GM12801 (cell line): ENCODE measurements at regions not wholly inside any gene's neighbourhood (a gene's known extent, or its start where the extent isn't known, plus 50 kb on each side); places are given as distances from the start of the nearest gene placed in this dataset.

Experiments used
- TF ChIP-seq, protein P1 (sequence below): IDR thresholded peaks from one replicate; pipeline ENCODE4 v1.5.1; 2011; ENCODE audit warnings: control low read depth; ENCODE audit not compliant: insufficient read length; ENCODE audit errors: extremely low read depth

DNA sequence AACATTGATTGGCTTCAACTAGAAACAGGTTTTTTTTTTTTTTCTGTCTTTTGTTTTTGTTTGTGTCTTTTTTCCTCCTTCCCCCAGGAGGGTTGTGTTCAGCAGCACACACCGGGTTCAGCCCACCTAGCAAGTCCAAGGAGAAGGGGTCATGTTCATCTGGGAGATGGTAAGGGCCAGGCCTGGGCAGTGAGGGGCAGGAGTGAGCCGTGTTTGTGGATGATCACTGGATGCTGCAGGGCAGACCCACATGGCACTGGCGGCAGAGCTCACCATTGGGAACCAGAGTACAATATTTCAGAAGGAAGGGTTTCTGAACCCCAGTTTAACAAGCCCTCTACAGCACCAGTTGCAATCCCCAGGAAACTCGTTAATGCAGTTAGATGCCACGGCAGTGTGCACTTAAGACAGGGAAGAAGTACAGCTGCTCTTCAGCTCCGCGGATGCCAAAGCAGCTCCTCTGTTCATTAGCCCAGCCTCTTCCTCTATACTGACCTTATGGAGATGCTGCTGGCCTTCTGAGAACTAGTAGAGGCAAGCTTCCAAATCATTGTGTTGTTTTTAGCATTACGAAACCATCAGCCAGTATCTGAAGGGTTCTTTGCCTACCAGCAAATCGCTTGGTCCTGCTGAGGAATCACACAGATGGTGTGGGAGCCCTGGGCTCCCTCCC lies 508.2 kb upstream of the WWC1 start:
- TF ChIP-seq, protein P1, sequence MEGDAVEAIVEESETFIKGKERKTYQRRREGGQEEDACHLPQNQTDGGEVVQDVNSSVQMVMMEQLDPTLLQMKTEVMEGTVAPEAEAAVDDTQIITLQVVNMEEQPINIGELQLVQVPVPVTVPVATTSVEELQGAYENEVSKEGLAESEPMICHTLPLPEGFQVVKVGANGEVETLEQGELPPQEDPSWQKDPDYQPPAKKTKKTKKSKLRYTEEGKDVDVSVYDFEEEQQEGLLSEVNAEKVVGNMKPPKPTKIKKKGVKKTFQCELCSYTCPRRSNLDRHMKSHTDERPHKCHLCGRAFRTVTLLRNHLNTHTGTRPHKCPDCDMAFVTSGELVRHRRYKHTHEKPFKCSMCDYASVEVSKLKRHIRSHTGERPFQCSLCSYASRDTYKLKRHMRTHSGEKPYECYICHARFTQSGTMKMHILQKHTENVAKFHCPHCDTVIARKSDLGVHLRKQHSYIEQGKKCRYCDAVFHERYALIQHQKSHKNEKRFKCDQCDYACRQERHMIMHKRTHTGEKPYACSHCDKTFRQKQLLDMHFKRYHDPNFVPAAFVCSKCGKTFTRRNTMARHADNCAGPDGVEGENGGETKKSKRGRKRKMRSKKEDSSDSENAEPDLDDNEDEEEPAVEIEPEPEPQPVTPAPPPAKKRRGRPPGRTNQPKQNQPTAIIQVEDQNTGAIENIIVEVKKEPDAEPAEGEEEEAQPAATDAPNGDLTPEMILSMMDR, result no peak

DNA sequence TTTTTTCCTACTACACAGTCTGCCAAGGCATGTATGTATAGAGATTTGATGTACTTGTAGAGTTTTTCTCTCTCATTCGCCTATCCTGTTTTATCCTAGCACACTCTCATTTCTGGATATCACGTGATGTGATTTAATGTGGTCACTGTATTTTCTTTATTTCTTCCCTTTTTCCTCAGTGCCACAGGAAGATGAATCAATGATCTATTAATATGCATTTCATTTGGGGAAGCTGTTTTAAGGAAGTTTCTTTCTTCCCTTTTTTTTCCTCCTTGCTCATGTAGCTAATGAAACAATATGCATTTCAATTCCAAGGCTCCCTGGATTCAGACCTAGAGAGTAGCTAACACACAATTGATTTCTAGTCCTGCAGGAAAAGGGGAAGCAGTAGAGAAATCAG lies 506.3 kb upstream of the WWC1 start:
- TF ChIP-seq, protein P1, result no peak

DNA sequence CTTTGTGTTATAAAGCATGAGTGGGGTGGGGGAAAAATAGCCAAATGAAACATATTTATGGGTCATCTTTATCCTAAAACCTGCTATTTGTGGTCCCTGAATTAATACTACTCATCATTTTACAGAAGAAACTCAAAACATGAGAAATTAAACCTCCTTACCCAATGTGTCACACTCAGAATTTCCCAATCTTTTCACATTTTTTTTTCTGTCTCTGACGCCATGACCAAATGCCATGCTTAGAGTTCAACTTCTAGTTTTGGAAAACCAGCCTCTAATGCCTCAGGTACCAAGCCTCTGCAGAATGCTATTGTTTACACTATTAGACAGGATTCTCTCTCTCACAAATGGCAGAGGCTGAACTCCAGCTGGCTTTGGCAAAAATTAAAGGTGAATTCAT lies 505.5 kb upstream of the WWC1 start:
- TF ChIP-seq, protein P1, result no peak

DNA sequence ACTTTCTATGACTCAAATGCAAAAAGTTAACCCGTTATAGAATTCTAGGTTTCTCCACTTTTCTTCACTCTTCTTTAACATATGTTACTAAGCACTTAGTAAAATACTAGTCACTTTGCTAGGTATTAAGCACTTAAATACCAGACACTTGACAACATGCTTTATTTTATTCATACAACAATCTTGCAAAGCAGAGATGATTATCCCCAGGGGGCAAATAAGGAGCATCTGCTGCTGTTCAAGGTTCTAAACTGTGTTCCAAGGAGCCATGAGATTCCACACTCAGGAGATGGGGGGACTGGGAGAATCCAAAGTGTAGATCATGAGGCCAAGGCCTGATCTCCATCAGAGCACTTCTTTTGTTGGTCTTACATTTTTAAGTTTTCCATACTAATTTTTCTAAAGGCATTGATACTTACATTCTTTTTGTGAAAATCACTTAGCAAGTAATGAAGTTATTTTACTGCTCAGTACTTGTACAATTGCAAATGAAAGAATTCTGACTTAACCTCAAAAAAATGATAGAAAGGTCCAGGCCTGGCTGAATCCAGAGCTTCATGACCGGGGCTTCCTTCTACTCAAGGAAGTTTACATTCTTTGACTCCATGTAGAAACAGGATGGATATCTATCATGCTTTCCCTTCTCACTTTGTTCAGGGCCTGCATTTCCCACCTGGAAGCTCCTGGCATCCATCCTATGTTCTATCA lies 504.4 kb upstream of the WWC1 start:
- TF ChIP-seq, protein P1, result no peak

GRCh38 chr5:167790045-167790444 lies 501.4 kb upstream of the WWC1 start:
- TF ChIP-seq, protein P1, result no peak

DNA sequence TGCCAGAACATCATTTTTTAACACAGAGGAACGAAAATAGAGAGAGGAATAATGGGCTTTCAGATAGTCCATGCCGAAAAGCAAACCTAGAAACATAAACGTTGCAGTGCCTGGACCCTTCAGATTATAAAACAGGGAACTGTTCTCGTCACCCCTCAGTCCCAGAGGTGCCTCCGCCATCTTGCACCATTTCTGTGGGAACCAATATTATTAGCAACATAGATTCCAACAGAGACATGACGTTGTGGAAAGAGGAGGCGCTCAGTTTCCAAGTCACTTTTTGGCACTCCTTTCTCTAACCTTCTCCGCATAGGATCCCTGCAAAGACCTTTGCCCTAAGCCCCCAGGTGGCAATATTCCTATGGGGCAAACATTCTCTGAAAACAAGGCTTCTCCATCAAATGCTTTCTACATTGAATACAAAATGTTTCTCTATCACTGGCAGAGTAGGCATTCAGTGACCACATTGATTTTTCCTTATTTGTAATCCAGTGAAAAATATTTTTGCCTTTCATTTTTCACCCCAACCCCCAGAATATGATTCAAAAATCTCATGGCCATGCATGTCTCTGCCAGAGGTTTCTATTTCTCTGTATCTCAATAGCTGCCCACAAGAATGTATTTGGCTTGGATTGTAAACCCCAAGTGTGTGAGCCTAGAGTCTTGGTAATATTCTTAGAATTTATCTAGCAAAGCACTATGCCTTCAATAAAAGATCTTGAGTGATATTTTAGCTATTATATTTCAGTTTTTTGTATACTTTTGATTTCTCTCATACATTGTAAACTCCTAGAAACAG lies 500.8 kb upstream of the WWC1 start:
- TF ChIP-seq, protein P1, result no peak

- TF ChIP-seq, protein P1, result no peak
These were observed 498.9 kb upstream of the WWC1 start for GRCh38 chr5:167792514-167792913.
